Dedifferentiated amniotic fluid mesenchymal stem cell (primary cell): ENCODE measurements at regions not wholly inside any gene's neighbourhood (a gene's known extent, or its start where the extent isn't known, plus 50 kb on each side); places are given as distances from the start of the nearest gene placed in this dataset.

Experiments
- DNase-seq: peaks from one replicate; pipeline ENCODE4 v3.0.0-alpha.2; 2016; ENCODE audit errors: extremely low spot score

DNA sequence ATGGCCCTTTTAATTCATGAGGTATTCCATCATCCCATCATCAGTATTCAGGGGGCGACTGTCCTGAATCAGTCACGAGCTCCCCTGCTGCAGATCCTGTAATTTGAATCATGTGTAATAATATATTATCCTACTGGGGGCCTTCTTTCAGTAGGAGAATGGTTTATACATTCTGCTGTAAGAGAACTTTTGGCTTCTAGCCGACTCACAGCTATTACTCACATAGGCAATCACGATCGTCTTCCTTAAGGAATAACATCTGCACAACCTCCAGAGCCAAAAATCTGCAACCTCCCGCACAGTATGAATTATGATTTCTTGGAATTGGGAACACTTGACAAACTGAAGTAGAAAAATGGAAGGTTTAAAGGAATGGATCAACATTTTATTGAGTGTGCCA lies 343.0 kb downstream of the USP25 start:
- DNase-seq, result peak; percentile 85

DNA sequence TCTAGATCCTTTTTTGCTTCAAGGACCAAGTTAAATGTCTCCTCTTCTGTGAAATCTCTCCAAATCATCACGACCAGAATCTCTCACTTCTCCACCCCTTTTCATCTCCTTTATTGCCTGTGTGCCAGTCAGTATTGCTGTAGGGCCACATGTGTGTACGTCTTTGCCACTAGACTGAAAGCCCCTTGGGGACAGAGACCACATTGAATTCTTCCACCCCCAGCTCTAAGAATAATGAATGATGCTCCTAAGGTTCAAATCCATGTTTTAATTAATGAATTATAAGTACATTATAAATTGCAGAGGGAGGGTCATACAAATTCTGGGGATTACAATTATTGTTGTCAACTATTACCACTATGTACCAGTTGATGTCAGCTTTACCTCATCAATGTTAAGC lies 343.8 kb downstream of the USP25 start:
- DNase-seq, result no peak

DNA sequence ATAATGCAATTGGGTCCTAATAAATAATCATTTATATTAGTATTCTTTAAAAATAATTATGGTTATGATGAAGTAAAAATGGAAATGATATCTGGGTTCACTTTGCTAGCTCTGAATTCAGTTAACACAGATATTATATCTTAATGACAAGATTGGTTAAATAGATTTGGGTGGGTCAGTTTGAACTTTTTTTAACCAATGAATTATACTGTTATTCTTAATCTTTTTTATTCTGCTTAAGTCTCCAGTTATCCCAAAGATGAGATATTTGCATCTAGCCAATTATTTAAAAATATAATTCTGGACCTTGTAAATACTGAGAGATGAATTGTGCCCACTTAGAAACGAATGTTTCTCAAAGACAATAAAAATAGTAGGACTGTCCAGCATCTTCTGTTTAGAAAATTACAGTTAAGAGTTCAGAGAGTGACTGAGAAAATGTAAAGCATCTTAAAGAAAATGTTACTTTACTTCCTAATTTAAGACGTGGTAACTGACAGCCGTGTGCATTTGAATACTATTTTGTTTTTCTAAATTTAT lies 345.2 kb downstream of the USP25 start:
- DNase-seq, result no peak

- no peak for DNase-seq
Measured at GRCh38 chr21:16075649-16076282, 346.0 kb downstream of the USP25 start.

DNA sequence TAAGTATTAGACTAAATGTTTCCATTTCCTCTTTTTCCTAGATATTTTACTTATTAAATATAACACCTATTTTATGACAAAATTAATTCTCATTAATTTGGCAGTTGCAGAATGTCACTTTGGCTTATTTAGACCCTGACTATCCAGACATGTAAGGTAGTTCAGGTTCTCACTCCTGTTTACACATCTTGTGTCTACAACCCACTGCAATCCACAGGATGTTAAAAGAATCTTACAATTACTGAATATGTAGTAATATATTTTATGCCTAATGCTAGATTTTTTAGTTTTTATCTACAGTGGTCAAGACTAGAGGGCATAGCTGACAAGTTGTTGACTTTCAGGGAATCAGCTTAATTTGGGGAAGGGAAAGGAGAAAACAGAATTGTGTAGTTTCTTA lies 346.7 kb downstream of the USP25 start:
- no peak for DNase-seq

GRCh38 chr21:16078382-16078781 lies 348.6 kb downstream of the USP25 start:
- no peak for DNase-seq

DNA sequence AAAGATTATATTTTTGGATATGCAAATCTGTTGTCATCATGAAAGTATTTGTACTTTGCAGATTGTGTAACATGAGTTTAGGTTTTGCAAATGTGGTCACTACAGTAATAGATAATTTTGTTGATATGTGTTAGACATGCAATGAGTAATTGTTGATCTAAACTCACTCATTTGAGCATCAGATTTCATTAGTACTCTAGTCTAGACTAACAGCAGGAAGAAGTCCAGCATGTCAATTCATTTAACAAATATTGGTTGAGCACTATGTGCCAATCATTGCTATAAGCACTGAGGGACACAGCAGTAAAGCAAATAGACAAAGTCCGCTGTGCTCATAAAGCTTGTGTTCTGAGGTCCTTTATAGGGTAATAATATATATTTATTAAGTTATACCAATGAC lies 350.0 kb downstream of the USP25 start:
- peak; percentile 35 for DNase-seq

- no peak for DNase-seq
Measured at GRCh38 chr21:16081304-16081703, 351.5 kb downstream of the USP25 start.

GRCh38 chr21:16082038-16082816 lies 352.4 kb downstream of the USP25 start:
- DNase-seq, result peak; percentile 71

- DNase-seq, result peak; percentile 47
Measured at GRCh38 chr21:16084776-16085364, 355.1 kb downstream of the USP25 start.

DNA sequence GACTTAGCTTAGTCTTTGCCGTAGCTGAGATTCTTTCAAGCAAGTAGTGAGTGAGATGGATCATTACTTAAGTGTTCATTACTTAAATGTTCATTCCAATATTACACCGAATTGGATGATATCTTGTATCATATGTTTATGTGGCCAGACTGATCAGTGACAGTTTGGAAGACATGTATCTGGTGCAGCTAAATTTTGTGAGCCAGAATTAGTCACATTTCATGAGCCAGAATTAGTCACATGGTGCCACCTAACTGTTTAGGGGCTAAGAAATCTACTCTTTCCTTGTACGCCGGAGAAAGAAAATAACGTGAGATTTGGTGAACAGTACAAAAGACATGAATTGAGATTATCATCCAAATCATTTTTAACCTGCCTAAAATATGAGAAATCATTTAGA lies 355.6 kb downstream of the USP25 start:
- DNase-seq, result no peak

DNA sequence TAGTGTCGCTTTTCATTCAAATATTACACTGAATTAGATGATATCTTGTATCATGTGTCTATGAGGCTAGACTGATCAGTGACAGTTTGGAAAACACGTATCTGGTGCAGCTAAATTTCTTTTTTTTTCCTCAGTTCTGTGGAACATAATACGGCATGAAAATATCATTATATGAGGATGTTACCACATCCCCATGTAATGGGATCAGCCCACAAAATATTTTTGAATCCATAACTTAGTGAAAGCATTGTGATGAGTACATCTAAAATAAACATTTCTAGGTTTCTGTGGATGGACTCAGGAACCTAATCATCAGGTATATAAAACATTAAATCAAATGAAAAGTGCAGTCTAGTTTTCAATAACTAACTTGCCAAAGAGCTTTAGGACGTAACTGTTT lies 356.3 kb downstream of the USP25 start:
- no peak for DNase-seq

- no peak for DNase-seq
Measured at GRCh38 chr21:16086936-16087335, 357.2 kb downstream of the USP25 start.

DNA sequence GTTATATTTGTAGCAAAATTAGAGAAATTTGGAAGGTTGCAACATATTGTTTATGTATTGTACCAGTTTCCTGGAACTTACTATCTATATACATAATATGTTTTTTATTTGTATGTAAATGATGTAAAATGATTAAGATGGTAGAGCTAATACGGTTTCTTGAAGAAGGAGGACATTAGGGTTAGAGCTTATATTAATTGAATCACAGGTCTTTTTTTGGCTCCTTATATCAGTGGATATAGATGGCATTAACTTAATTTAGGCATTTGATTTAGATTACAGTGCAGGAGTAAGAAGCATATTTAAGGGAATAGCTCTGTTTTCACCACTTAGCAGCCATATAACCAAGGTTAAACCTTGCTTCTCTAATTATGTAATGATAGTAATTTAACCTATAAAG lies 357.7 kb downstream of the USP25 start:
- DNase-seq, result no peak

GRCh38 chr21:16088056-16088455 lies 358.3 kb downstream of the USP25 start:
- no peak for DNase-seq

- no peak for DNase-seq
Measured at GRCh38 chr21:16095005-16095404, 365.2 kb downstream of the USP25 start.

- DNase-seq, result no peak
Measured at GRCh38 chr21:16096988-16097387, 367.2 kb downstream of the USP25 start.

DNA sequence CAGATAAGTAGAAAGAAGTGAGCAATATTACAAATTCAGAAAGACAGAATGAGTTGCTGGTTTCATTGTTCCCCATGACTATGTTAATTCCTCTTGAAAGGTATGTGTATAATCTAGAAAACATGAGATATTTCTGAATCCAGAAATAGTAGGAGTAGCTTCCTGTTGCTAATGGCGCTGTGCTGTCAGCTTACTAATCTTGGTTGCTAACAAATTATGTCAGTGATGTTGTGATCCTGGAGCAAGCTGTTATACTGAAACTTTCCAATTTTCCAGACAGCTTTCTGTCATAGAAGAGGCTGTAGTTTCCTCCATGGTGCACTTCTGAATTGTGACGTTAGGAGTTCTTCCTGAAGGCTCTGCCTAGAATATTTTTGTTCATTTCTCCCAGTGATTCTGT lies 372.3 kb downstream of the USP25 start:
- no peak for DNase-seq

- DNase-seq, result no peak
Measured at GRCh38 chr21:16108561-16109075, 378.8 kb downstream of the USP25 start.

GRCh38 chr21:16113052-16113715 lies 383.4 kb downstream of the USP25 start:
- no peak for DNase-seq

GRCh38 chr21:16115461-16115860 lies 385.7 kb downstream of the USP25 start:
- no peak for DNase-seq

- no peak for DNase-seq
Measured at GRCh38 chr21:16116069-16116468, 386.3 kb downstream of the USP25 start.
